Adrenal gland (tissue), 9 donors: ENCODE measurements at regions not wholly inside any gene's neighbourhood (a gene's known extent, or its start where the extent isn't known, plus 50 kb on each side); places are given as distances from the start of the nearest gene placed in this dataset.

Experiments used
- DNase-seq, 7 donors: peaks; one replicate each; pipeline ENCODE4 v3.0.0-alpha.2; 2019 to 2020
- H3K27ac ChIP-seq, 5 donors: fragments of 200-600 bp; sonication (generic) in 4 of 5; 1 replicate in 3 of 5; 2 replicates in 2 of 5; pipeline versions ENCODE4 v1.5.1 to v1.8.0; 2016 to 2020; ENCODE audit warnings: mild to moderate bottlenecking in 1 of 5
- H3K27me3 ChIP-seq: fragments of 200-600 bp; 2 replicates; pipeline ENCODE4 v1.8.0; 2021
- H3K36me3 ChIP-seq, 2 donors: fragments of 200-600 bp; replicated peaks in 1 of 2; 1 replicate in 1 of 2; 2 replicates in 1 of 2; pipeline versions ENCODE4 v1.5.1 to v1.8.0; 2018 to 2022
- H3K4me1 ChIP-seq, 2 donors: fragments of 200-600 bp; replicated peaks in 1 of 2; 1 replicate in 1 of 2; 2 replicates in 1 of 2; pipeline versions ENCODE4 v1.5.1 to v1.8.0; 2018 to 2021
- H3K4me3 ChIP-seq, 4 donors: fragments of 200-600 bp; sonication (generic) in 3 of 4; one replicate each; pipeline ENCODE4 v1.5.1; 2016 to 2018
- H3K9me3 ChIP-seq, 3 donors: fragments of 200-600 bp; sonication (generic) in 1 of 3; replicated peaks in 1 of 3; 1 replicate in 2 of 3; 2 replicates in 1 of 3; pipeline versions ENCODE4 v1.5.1 to v1.8.0; 2016 to 2021
- POLR2A ChIP-seq, 2 donors: fragments of 450-650 bp; IDR thresholded peaks; one replicate each; pipeline ENCODE4 v1.6.1; 2017; ENCODE audit warnings: antibody characterized with exemption in 2 of 2, mild to moderate bottlenecking in 2 of 2, moderate library complexity in 1 of 2
- WGBS, 4 donors: extraction: QIAGEN DNeasy Blood & Tissue Kit in 2 of 4; methylation state at CpG; one replicate each; pipeline versions ENCODE4 v1.1.5 to v1.1.7; 2013 to 2017; 5-methylcytosine and 5-hydroxymethylcytosine counted together
- intact Hi-C, 2 donors: fragments of 100-400 bp; cut with DNase I; formaldehyde crosslinking; loops; one replicate each; pipeline versions ENCODE4 v1.14.1 to v1.15.0; 2022 to 2023
- TF ChIP-seq, protein P1 (sequence below), 6 experiments: fragments of 450-650 bp in 4 of 6; fragments of 200-600 bp in 2 of 6; sonication (generic) in 1 of 6; IDR thresholded peaks; 1 replicate in 5 of 6; 2 replicates in 1 of 6; pipeline versions ENCODE4 v1.5.1 to v1.8.0; 2016 to 2021; ENCODE audit warnings: antibody characterized with exemption in 6 of 6, mild to moderate bottlenecking in 2 of 6, moderate library complexity in 1 of 6
- donor health status: healthy with polysubstance abuse.
- donor health status: Bipolar disorder and iron deficiency.
- donor health status: DM: yes; HTN: yes; CAD: no.
- donor health status: DM: no; HTN: no; CAD: no.
- donor health status: DM: no; HTN: no; CAD: no.

DNA sequence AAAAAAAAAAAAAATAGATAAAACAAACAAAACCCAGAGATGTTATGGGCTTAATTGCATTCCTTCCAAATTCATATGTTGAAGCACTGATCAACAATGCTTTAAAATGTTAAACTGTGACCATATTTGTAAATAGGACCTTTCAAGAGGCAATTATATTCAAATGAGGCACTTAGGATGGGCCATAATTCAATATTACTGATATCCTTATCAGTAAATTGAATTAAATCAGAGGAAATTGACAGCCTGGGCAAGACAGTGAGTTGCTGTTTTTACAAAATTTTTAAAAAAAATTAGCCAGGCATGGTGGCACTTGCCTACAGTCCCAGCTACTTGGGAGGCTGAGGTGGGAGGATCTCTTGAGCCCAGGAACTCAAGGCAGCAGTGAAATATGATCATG lies 364.1 kb downstream of the GJA1 start:
- Histone ChIP-seq H3K27me3 (no peaks in the 10 kb centered on the region), H3K27ac (no peak overlapping the region), H3K4me1 (peaks cover 0 to 4% of the 10 kb centered on the region in 2 donors), H3K36me3 (no peaks in the 10 kb centered on the region), H3K4me3 (no peak overlapping the region), H3K9me3 (no peaks in the 10 kb centered on the region)
- DNase-seq, result no peak
- intact Hi-C loops, result no loop called here
- TF ChIP-seq, protein P1, sequence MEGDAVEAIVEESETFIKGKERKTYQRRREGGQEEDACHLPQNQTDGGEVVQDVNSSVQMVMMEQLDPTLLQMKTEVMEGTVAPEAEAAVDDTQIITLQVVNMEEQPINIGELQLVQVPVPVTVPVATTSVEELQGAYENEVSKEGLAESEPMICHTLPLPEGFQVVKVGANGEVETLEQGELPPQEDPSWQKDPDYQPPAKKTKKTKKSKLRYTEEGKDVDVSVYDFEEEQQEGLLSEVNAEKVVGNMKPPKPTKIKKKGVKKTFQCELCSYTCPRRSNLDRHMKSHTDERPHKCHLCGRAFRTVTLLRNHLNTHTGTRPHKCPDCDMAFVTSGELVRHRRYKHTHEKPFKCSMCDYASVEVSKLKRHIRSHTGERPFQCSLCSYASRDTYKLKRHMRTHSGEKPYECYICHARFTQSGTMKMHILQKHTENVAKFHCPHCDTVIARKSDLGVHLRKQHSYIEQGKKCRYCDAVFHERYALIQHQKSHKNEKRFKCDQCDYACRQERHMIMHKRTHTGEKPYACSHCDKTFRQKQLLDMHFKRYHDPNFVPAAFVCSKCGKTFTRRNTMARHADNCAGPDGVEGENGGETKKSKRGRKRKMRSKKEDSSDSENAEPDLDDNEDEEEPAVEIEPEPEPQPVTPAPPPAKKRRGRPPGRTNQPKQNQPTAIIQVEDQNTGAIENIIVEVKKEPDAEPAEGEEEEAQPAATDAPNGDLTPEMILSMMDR (IDR thresholded peaks at IDR 0.05), result no peak
- no peak for TF ChIP-seq POLR2A (IDR thresholded peaks at IDR 0.05)

DNA sequence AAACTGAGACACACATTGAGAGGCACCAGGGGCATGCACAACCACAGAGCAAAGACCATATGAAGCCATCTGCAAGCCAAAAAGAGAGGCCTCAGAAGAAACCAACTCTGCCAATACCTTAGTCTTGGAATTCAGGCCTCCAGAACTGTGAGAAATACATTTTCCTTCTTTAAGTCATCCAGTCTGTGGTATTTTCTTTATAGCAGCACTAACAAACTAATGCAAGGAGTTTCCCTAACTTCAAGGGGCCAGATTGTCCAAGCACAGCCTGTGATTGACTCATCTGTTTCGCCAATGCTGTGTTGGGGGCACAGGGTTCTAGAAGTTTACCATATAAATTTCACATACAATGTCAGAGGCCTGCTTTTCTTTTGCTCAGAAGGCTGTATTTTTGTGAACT lies 364.6 kb downstream of the GJA1 start:
- no peak for TF ChIP-seq POLR2A (IDR thresholded peaks at IDR 0.05)
- TF ChIP-seq, protein P1 (IDR thresholded peaks at IDR 0.05), result no peak
- H3K27ac ChIP-seq, result no peak overlapping the region

DNA sequence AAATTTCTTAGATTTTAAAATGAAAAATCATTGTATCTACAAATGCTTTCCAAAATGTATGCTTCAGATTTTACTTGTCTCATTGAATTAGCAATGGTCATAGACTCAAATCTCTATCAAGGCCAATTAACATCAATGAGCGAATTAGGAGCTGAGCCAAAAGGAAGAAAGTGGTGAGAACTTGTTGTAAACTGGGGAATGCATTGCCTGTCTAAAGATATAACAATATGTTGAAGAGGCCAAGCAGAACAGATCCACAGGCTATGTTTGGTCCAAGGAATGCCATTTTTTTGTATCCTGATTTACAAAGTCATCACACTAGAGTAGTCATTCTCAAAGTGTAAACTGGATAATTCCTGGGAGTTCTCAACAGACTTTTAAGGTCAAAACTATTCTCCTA lies 370.7 kb downstream of the GJA1 start:
- Histone ChIP-seq H3K9me3 (peaks cover 0 to 3% (median 0%) of the 10 kb centered on the region in 3 donors), H3K27ac (no peak overlapping the region), H3K36me3 (no peaks in the 10 kb centered on the region), H3K27me3 (no peaks in the 10 kb centered on the region), H3K4me3 (no peak overlapping the region), H3K4me1 (peaks cover 0 to 7% of the 10 kb centered on the region in 2 donors)
- 65 to 92% (median 89%) methylated on average over 1 of the region's 1 CpG for WGBS, 4 donors
- intact Hi-C loops, result no loop called here
- DNase-seq, result no peak
- TF ChIP-seq POLR2A (IDR thresholded peaks at IDR 0.05), result no peak
- TF ChIP-seq, protein P1 (IDR thresholded peaks at IDR 0.05), result no peak

More for the DNA sequence above, 364.6 kb downstream of the GJA1 start:
- peaks cover 0 to under 1% (median 0%) of the 10 kb centered on the region in 3 donors for H3K9me3 ChIP-seq
- WGBS, 4 donors, result 93 to 100% (median 95%) methylated on average over 1 of the region's 1 CpG
- intact Hi-C loops, result no loop called here
- H3K27me3 ChIP-seq, result no peaks in the 10 kb centered on the region
- no peaks in the 10 kb centered on the region for H3K36me3 ChIP-seq
- no peak for DNase-seq
- no peak overlapping the region for H3K4me3 ChIP-seq
- peaks cover 0 to 2% of the 10 kb centered on the region in 2 donors for H3K4me1 ChIP-seq

DNA sequence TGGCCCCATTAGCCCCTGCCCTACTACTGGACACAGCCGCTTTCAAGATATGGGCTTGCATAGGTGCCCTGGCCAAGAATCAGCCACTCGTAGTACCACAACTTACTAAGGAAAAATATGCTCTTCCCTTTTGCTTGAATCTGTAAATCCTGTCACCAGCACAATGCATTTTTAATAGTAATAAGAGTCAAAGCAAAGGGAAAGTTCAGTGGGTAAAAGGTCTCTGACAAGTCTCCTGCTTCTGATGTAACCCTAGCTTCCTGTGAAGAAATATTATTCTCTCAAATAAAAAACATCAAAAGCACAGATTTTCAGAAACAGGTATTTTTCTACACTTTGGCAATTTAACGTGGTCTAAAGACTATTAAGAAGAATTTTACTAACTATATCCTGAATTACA lies 373.8 kb downstream of the GJA1 start:
- H3K4me1 ChIP-seq, result peaks cover 0 to 7% of the 10 kb centered on the region in 2 donors
- H3K36me3 ChIP-seq, result no peaks in the 10 kb centered on the region
- no peaks in the 10 kb centered on the region for H3K27me3 ChIP-seq
- no peak for DNase-seq
- no peak overlapping the region for H3K4me3 ChIP-seq
- no peak for TF ChIP-seq POLR2A (IDR thresholded peaks at IDR 0.05)
- TF ChIP-seq, protein P1 (IDR thresholded peaks at IDR 0.05), result no peak
- no peak overlapping the region for H3K27ac ChIP-seq
- WGBS, 4 donors, result 66 to 82% (median 77%) methylated on average over 3 of the region's 3 CpGs
- H3K9me3 ChIP-seq, result peaks cover 0 to 3% (median 0%) of the 10 kb centered on the region in 3 donors
- intact Hi-C loops, result no loop called here
